ENCODE measurements at regions not wholly inside any gene's neighbourhood (a gene's known extent, or its start where the extent isn't known, plus 50 kb on each side); places are given as distances from the start of the nearest gene placed in this dataset.

GRCh38 chr13:109859898-109860297, 73.5 kb upstream of the IRS2 start:
- in situ Hi-C loops (cut with MboI) (no loop called here), intact Hi-C loops (cut with micrococcal nuclease) (no loop called here)
- POLR2A ChIA-PET = interaction anchor here (0.6 kb wide), 1 partner anchor 52 kb away, joined by 3 read pairs; no protein-coding TSS in a partner anchor
- DNase-seq (ENCODE audit: extremely low read depth in 1 of 4, low spot score in 3 of 4) (no peak), ATAC-seq (no peak), FAIRE-seq (no peak)
- H4K20me1 ChIP-seq (replicated peaks; ENCODE audit: control insufficient read depth, insufficient read depth, low read length) = no peaks in the 10 kb centered on the region
- no TSS peak for BruUV-seq (replicated peaks)
- no peak overlapping the region for H3K4me2 ChIP-seq (ENCODE audit: insufficient read depth, low read length)
- WGBS (ENCODE audit: insufficient coverage, low coverage, missing lambda C conversion rate) = 0% methylated on average over 3 of the region's 3 CpGs
- H3K9ac ChIP-seq (ENCODE audit: insufficient read depth in 1 of 2, low read depth in 2 of 2, low read length in 2 of 2) = no peak overlapping the region
- no peaks in the 10 kb centered on the region for H3K4me1 ChIP-seq (replicated peaks in 1 of 2; ENCODE audit: control insufficient read depth in 2 of 2, insufficient read depth in 2 of 2, low read length in 2 of 2)
- no peaks in the 10 kb centered on the region for H3K79me2 ChIP-seq (ENCODE audit: control insufficient read depth, insufficient read depth, low read length)
- no peak overlapping the region for H2AFZ ChIP-seq (ENCODE audit: low read depth, low read length)
- no peaks in the 10 kb centered on the region for H3K9me1 ChIP-seq (ENCODE audit: control insufficient read depth, insufficient read depth, low read length)
- H3K9me3 ChIP-seq (replicated peaks; ENCODE audit: control insufficient read depth, insufficient read depth, low read depth, low read length) = no peaks in the 10 kb centered on the region
- CTCF ChIA-PET (ENCODE audit: low intra/inter-chr PET ratio) = no interaction called here
- no peaks in the 10 kb centered on the region for H3K36me3 ChIP-seq (ENCODE audit: control insufficient read depth, insufficient read depth, low read length)
- H3K27ac ChIP-seq (ENCODE audit: extremely low read depth, low read depth, low read length) = no peak overlapping the region
- no peak overlapping the region for H3K4me3 ChIP-seq
- H3K27me3 ChIP-seq (ENCODE audit: control insufficient read depth in 2 of 2, insufficient read depth in 2 of 2, low read length in 2 of 2) = peaks cover 0 to 13% of the 10 kb centered on the region in 2 experiments; a peak in 3 of 5 replicates
- TF ChIP-seq TCF15 (CRISPR knock-in tag; IDR thresholded peaks at IDR 0.05) (no peak), ZBTB17 (CRISPR knock-in tag; IDR thresholded peaks at IDR 0.05) (no peak), ZNF699 (CRISPR knock-in tag; IDR thresholded peaks at IDR 0.05; ENCODE audit: insufficient replicate concordance) (no peak), TSC22D4 (tag; IDR thresholded peaks at IDR 0.05) (no peak), RREB1 (CRISPR knock-in tag; IDR thresholded peaks at IDR 0.05) (no peak), TEAD4 (IDR thresholded peaks at IDR 0.05; ENCODE audit: low read length) (no peak), TEAD4 (CRISPR knock-in tag; IDR thresholded peaks at IDR 0.05; ENCODE audit: borderline replicate concordance) (no peak), ZFPM2 (CRISPR knock-in tag; IDR thresholded peaks at IDR 0.05) (no peak), HDAC6 (IDR thresholded peaks at IDR 0.05; ENCODE audit: low read depth, low read length) (no peak), MYNN (IDR thresholded peaks at IDR 0.05) (no peak), MYNN (CRISPR knock-in tag; IDR thresholded peaks at IDR 0.05) (no peak)
